22Rv1 (cell line): ENCODE measurements at regions not wholly inside any gene's neighbourhood (a gene's known extent, or its start where the extent isn't known, plus 50 kb on each side); places are given as distances from the start of the nearest gene placed in this dataset.

Experiments
- H3K27ac ChIP-seq: fragments of 450-650 bp; 2 replicates; pipeline ENCODE4 v1.5.1; 2017
- CTCF ChIP-seq: fragments of 450-650 bp; IDR thresholded peaks from 2 replicates; pipeline ENCODE4 v1.5.1; 2017; ENCODE audit warnings: mild to moderate bottlenecking
- ZFX ChIP-seq: fragments of 450-650 bp; IDR thresholded peaks from 2 replicates; pipeline ENCODE4 v1.6.1; 2017; ENCODE audit warnings: antibody characterized with exemption, borderline replicate concordance

DNA sequence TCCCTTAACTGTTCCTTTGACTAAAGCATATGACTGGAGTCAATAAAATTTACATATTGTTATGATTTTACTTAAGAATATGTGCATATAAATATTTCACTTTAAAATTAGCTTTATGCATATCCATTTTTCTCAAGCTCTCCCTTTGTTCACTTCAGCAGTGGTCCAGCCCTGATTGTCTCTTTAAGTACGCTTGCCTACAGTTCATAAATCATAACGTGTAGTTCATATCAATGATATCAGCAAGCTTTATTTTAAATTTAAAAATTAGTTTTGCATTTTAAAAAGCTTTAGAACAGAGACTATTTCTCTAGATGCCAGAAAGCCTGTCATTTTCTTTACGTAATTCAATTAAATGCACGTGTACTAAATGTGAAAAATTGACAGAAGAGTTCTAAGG is 721.9 kb downstream of the OTOL1 start:
- no peak for TF ChIP-seq ZFX
- TF ChIP-seq CTCF, result no peak
- no peak overlapping the region for H3K27ac ChIP-seq

GRCh38 chr3:162224746-162225145 is 728.1 kb downstream of the OTOL1 start:
- no peak overlapping the region for H3K27ac ChIP-seq
- TF ChIP-seq ZFX (no peak), CTCF (no peak)

- H3K27ac ChIP-seq, result no peak overlapping the region
- TF ChIP-seq ZFX (no peak), CTCF (no peak)
Measured at GRCh38 chr3:162236949-162237348, 740.3 kb downstream of the OTOL1 start.

DNA sequence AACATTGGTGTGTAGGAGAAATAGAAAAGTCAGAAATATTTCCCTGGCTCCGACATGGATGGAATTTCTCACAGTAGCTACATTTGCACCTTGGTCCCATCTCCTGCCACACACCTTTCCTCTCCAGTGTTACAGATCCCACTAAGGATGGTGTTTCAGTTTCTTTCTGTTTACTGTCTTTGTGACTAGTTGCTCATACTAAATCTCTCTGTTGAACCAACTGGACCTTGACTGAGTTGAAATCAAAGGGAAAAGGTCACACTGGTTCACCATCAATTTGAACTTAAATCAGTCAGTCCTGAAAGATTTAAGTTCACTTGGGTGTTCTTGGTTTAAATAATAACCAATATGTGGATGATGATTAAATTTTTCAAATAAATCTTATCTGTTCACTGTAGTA is 754.2 kb downstream of the OTOL1 start:
- TF ChIP-seq CTCF (no peak), ZFX (no peak)
- H3K27ac ChIP-seq, result no peak overlapping the region

GRCh38 chr3:162262129-162262528 is 765.5 kb downstream of the OTOL1 start:
- TF ChIP-seq ZFX, result no peak
- no peak for TF ChIP-seq CTCF
- no peak overlapping the region for H3K27ac ChIP-seq

GRCh38 chr3:162263596-162263995 is 767.0 kb downstream of the OTOL1 start:
- H3K27ac ChIP-seq, result no peak overlapping the region
- TF ChIP-seq CTCF, result no peak

GRCh38 chr3:162269636-162270458 is 773.2 kb downstream of the OTOL1 start:
- no peak overlapping the region for H3K27ac ChIP-seq
- TF ChIP-seq ZFX (no peak), CTCF (no peak)
